ENCODE measurements at regions not wholly inside any gene's neighbourhood (a gene's known extent, or its start where the extent isn't known, plus 50 kb on each side); places are given as distances from the start of the nearest gene placed in this dataset.

DNA sequence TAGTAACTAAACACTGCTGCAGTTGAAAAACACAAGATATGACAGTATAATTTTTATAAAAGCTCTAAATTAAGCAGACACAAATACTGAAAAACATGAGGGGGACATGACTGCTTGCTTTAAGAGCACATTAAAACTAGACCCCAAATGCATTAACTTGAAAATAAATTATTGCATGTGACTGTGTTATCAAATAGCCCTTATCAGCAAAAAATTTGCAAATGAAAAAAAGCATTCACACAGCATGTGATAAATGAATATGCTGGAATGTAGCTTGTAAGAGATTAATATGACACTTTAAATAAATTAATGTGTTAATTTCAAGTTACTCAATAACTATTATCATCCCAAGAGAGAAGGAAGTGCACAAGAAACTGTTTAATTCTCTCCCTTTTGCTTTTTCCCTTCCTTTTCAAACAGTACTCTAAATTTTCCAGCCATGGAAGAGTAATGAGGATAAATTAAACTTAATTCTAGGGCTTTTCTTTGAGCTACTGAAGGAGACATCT is 1422.1 kb upstream of the FLRT2 start:
- TF ChIP-seq, protein P1, sequence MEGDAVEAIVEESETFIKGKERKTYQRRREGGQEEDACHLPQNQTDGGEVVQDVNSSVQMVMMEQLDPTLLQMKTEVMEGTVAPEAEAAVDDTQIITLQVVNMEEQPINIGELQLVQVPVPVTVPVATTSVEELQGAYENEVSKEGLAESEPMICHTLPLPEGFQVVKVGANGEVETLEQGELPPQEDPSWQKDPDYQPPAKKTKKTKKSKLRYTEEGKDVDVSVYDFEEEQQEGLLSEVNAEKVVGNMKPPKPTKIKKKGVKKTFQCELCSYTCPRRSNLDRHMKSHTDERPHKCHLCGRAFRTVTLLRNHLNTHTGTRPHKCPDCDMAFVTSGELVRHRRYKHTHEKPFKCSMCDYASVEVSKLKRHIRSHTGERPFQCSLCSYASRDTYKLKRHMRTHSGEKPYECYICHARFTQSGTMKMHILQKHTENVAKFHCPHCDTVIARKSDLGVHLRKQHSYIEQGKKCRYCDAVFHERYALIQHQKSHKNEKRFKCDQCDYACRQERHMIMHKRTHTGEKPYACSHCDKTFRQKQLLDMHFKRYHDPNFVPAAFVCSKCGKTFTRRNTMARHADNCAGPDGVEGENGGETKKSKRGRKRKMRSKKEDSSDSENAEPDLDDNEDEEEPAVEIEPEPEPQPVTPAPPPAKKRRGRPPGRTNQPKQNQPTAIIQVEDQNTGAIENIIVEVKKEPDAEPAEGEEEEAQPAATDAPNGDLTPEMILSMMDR (IDR thresholded peaks at IDR 0.05): no peak
- TF ChIP-seq POLR2A (IDR thresholded peaks at IDR 0.05): no peak
